B cell (primary cell): ENCODE measurements at regions not wholly inside any gene's neighbourhood (a gene's known extent, or its start where the extent isn't known, plus 50 kb on each side); places are given as distances from the start of the nearest gene placed in this dataset.

ENCODE experiments used
- ATAC-seq: fragments of 200-7000 bp; cut with Tn5 transposase; one replicate; pipeline ENCODE4 v1.10.0; 2021; ENCODE audit warnings: low read depth, mild to moderate bottlenecking, moderate number of reproducible peaks, moderate library complexity
- CTCF ChIA-PET: fragments of 350-600 bp; sonication (Branson Sonifier 250); formaldehyde crosslinking; loops from one replicate; lab custom pipeline; 2021; ENCODE audit warnings: antibody characterized with exemption, inconsistent platforms; lab: Charles Lee
- POLR2A ChIA-PET: fragments of 350-600 bp; sonication (Branson Sonifier 250); formaldehyde crosslinking; loops from one replicate; lab custom pipeline; 2021; ENCODE audit warnings: antibody characterized with exemption; lab: Charles Lee
- DNase-seq: peaks from one replicate; pipeline ENCODE4 v3.0.0; 2013
- H2AFZ ChIP-seq: 2 replicates; pipeline ENCODE4 v1.6.1; 2012; ENCODE audit warnings: mild to moderate bottlenecking, low read depth, low read length; ENCODE audit not compliant: insufficient read depth, poor library complexity, severe bottlenecking
- H3K27ac ChIP-seq, 2 donors: 1 replicate in 1 of 2; 2 replicates in 1 of 2; pipeline ENCODE4 v1.5.1; 2012 to 2013; ENCODE audit warnings: low read length in 2 of 2, mild to moderate bottlenecking in 2 of 2, moderate library complexity in 1 of 2
- H3K27me3 ChIP-seq, 4 experiments: fragments of 200-600 bp in 1 of 4; sonication (generic) in 1 of 4; replicated peaks in 1 of 4; 1 replicate in 2 of 4; 2 replicates in 2 of 4; pipeline versions ENCODE4 v1.6.1 to v1.7.0; 2013 to 2016; ENCODE audit warnings: low read length in 3 of 4, mild to moderate bottlenecking in 2 of 4, mixed read lengths in 1 of 4, moderate library complexity in 1 of 4; ENCODE audit not compliant: insufficient read depth in 4 of 4, control insufficient read depth in 3 of 4; ENCODE audit errors: control extremely low read depth in 1 of 4
- H3K36me3 ChIP-seq, 2 experiments: replicated peaks in 1 of 2; 1 replicate in 1 of 2; 2 replicates in 1 of 2; pipeline versions ENCODE4 v1.6.1 to v1.7.1; 2013; ENCODE audit warnings: low read length in 1 of 2; ENCODE audit not compliant: insufficient read depth in 2 of 2, control insufficient read depth in 1 of 2; ENCODE audit errors: control extremely low read depth in 1 of 2, extremely low read depth in 1 of 2
- H3K4me1 ChIP-seq, 2 donors: fragments of 200-600 bp in 1 of 2; sonication (generic) in 1 of 2; 1 replicate in 1 of 2; 2 replicates in 1 of 2; pipeline versions ENCODE4 v1.5.1 to v1.6.1; 2013 to 2017; ENCODE audit warnings: low read length in 2 of 2; ENCODE audit not compliant: control insufficient read depth in 2 of 2, insufficient read depth in 2 of 2
- H3K4me2 ChIP-seq: replicated peaks from 2 replicates; pipeline ENCODE3; 2012; ENCODE audit warnings: mild to moderate bottlenecking, low read depth, low read length; ENCODE audit not compliant: poor library complexity, severe bottlenecking
- H3K4me3 ChIP-seq, 5 experiments: fragments of 200-600 bp in 1 of 5; sonication (generic) in 1 of 5; 1 replicate in 3 of 5; 2 replicates in 2 of 5; pipeline versions ENCODE4 v1.5.1 to v1.7.0; 2011 to 2016; ENCODE audit warnings: low read length in 4 of 5, mild to moderate bottlenecking in 4 of 5, low read depth in 2 of 5, control low read depth in 1 of 5, moderate library complexity in 1 of 5; ENCODE audit not compliant: insufficient read depth in 1 of 5; ENCODE audit errors: control extremely low read depth in 1 of 5, extremely low read depth in 1 of 5
- H3K79me2 ChIP-seq: fragments of 200-600 bp; sonication (generic); one replicate; pipeline ENCODE4 v1.6.0; 2016; ENCODE audit warnings: low read length; ENCODE audit not compliant: control insufficient read depth, insufficient read depth
- H3K9ac ChIP-seq: fragments of 200-600 bp; sonication (generic); 2 replicates; pipeline ENCODE4 v1.6.1; 2017; ENCODE audit warnings: mild to moderate bottlenecking, low read length, moderate library complexity
- H3K9me3 ChIP-seq, 3 donors: one replicate each; pipeline versions ENCODE4 v1.6.1 to v1.7.1; 2013; ENCODE audit warnings: low read length in 2 of 3; ENCODE audit not compliant: control insufficient read depth in 2 of 3, insufficient read depth in 1 of 3; ENCODE audit errors: control extremely low read depth in 1 of 3
- H4K20me1 ChIP-seq: 2 replicates; pipeline ENCODE4 v1.6.0; 2012; ENCODE audit warnings: mild to moderate bottlenecking, low read length; ENCODE audit not compliant: insufficient read depth, control insufficient read depth, poor library complexity, severe bottlenecking
- H3K27ac Mint-ChIP-seq: one replicate; pipeline ENCODE4 v1.8.0; 2021; ENCODE audit warnings: mixed read lengths
- H3K27me3 Mint-ChIP-seq: one replicate; pipeline ENCODE4 v1.8.0; 2021; ENCODE audit warnings: mixed read lengths
- H3K4me1 Mint-ChIP-seq: one replicate; pipeline ENCODE4 v1.8.0; 2021; ENCODE audit warnings: mixed read lengths
- H3K4me3 Mint-ChIP-seq: one replicate; pipeline ENCODE4 v1.8.0; 2021; ENCODE audit warnings: mixed read lengths
- H3K9me3 Mint-ChIP-seq: one replicate; pipeline ENCODE4 v1.8.0; 2022; ENCODE audit warnings: mixed read lengths; ENCODE audit not compliant: insufficient read depth
- EZH2 ChIP-seq: IDR thresholded peaks from 2 replicates; pipeline ENCODE4 v1.6.1; 2012; ENCODE audit warnings: borderline replicate concordance, low read depth, mild to moderate bottlenecking, moderate library complexity, low read length; ENCODE audit not compliant: insufficient read depth, poor library complexity, severe bottlenecking
- WGBS: methylation state at CpG from one replicate; pipeline ENCODE4 v1.1.5; 2013; ENCODE audit warnings: missing lambda C conversion rate; ENCODE audit not compliant: insufficient coverage; 5-methylcytosine and 5-hydroxymethylcytosine counted together
- intact Hi-C: fragments of 100-400 bp; cut with micrococcal nuclease; formaldehyde crosslinking; loops from one replicate; pipeline ENCODE4 v1.10.0; 2022
- TF ChIP-seq, protein P1 (sequence below): fragments of 200-600 bp; IDR thresholded peaks from one replicate; pipeline ENCODE4 v1.8.0; 2022; ENCODE audit warnings: antibody characterized with exemption, mild to moderate bottlenecking

DNA sequence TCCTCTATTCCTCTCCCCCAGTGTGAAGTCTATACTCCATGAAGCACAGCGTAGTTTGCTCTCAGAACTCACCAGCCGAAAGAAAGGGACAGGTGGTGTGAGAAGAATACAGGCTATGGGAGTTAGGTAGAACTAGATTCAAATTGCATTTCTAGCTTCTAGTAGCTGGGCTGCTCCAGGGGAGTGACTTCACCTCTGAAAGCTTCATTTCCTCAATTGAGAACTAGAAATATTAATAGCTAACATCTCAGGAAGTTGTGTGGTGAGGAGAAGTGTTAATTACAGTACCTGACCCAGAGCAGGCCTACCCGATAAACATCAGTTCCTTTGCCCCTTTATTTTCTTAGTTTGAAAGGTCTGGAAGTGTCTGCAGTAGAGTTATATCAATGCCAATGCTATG, 484.7 kb upstream of the TENM4 start:
- no peaks in the 10 kb centered on the region for H3K4me1 ChIP-seq
- Mint-ChIP-seq H3K4me1 (no peaks in the 10 kb centered on the region), H3K4me3 (no peak overlapping the region), H3K27ac (no peak overlapping the region), H3K9me3 (no peaks in the 10 kb centered on the region), H3K27me3 (no peaks in the 10 kb centered on the region)
- H4K20me1 ChIP-seq: no peaks in the 10 kb centered on the region
- no peak for ATAC-seq
- no peak overlapping the region for H3K27ac ChIP-seq
- no peak overlapping the region for H2AFZ ChIP-seq
- H3K4me2 ChIP-seq: no peak overlapping the region
- H3K4me3 ChIP-seq: no peak overlapping the region
- TF ChIP-seq EZH2: no peak
- TF ChIP-seq, protein P1, sequence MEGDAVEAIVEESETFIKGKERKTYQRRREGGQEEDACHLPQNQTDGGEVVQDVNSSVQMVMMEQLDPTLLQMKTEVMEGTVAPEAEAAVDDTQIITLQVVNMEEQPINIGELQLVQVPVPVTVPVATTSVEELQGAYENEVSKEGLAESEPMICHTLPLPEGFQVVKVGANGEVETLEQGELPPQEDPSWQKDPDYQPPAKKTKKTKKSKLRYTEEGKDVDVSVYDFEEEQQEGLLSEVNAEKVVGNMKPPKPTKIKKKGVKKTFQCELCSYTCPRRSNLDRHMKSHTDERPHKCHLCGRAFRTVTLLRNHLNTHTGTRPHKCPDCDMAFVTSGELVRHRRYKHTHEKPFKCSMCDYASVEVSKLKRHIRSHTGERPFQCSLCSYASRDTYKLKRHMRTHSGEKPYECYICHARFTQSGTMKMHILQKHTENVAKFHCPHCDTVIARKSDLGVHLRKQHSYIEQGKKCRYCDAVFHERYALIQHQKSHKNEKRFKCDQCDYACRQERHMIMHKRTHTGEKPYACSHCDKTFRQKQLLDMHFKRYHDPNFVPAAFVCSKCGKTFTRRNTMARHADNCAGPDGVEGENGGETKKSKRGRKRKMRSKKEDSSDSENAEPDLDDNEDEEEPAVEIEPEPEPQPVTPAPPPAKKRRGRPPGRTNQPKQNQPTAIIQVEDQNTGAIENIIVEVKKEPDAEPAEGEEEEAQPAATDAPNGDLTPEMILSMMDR: no peak
- no CpG with 5 or more reads among the region's 3 CpGs for WGBS
- no peak overlapping the region for H3K9ac ChIP-seq
- H3K79me2 ChIP-seq: no peaks in the 10 kb centered on the region
- peaks cover 0 to 3% (median 3%) of the 10 kb centered on the region in 3 donors for H3K9me3 ChIP-seq
- intact Hi-C loops: no loop called here
- no peak for DNase-seq
- ChIA-PET CTCF (no interaction called here), POLR2A (no interaction called here)
- no peaks in the 10 kb centered on the region for H3K36me3 ChIP-seq
- H3K27me3 ChIP-seq: no peaks in the 10 kb centered on the region

DNA sequence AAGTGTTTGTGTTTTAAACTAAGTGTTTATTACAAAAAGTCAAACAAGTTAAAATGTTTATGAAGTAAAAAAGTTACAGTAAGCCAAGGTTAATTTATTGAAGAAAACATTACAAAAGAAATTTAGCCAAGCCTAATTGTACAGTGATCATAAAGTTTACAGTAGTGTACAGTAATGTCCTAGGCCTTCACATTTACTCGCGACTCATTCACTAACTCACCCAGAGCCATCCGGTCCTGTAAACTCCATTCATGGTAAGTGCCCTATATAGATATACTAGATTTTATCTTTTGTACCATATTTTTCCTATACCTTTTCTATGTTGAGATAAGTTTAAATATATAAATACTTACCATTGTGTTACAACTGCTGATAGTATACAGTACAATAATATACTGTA, 481.8 kb upstream of the TENM4 start:
- no peaks in the 10 kb centered on the region for H3K4me1 Mint-ChIP-seq
- no CpG with 5 or more reads among the region's 3 CpGs for WGBS
- TF ChIP-seq, protein P1: no peak
- no peak for TF ChIP-seq EZH2
- H3K79me2 ChIP-seq: no peaks in the 10 kb centered on the region
- POLR2A ChIA-PET: no interaction called here
- peaks cover 4% of the 10 kb centered on the region for H3K9me3 Mint-ChIP-seq
- CTCF ChIA-PET: no interaction called here
- H3K36me3 ChIP-seq: no peaks in the 10 kb centered on the region
- H3K27ac ChIP-seq: no peak overlapping the region
- H2AFZ ChIP-seq: no peak overlapping the region
- peaks cover 0 to 3% (median 0%) of the 10 kb centered on the region in 3 donors for H3K9me3 ChIP-seq
- ATAC-seq (no peak), DNase-seq (no peak)
- H3K27me3 Mint-ChIP-seq: no peaks in the 10 kb centered on the region
- no peak overlapping the region for H3K4me3 Mint-ChIP-seq
- no peak overlapping the region for H3K4me2 ChIP-seq
- no peak overlapping the region for H3K9ac ChIP-seq
- H3K27ac Mint-ChIP-seq: no peak overlapping the region
- H3K27me3 ChIP-seq: no peaks in the 10 kb centered on the region
- H3K4me3 ChIP-seq: no peak overlapping the region
- H3K4me1 ChIP-seq: no peaks in the 10 kb centered on the region
- intact Hi-C loops: no loop called here
- no peaks in the 10 kb centered on the region for H4K20me1 ChIP-seq
